Lung microvascular endothelial cell (primary cell): ENCODE measurements at regions not wholly inside any gene's neighbourhood (a gene's known extent, or its start where the extent isn't known, plus 50 kb on each side); places are given as distances from the start of the nearest gene placed in this dataset.
A peak's percentile ranks its signal among the peaks of the same experiment; 100 is the strongest.
"Not testable (repeated sequence)": the region's sequence is repeated elsewhere in the genome, so short reads cannot be mapped to it uniquely, and the experiment has no call there.

Experiments used
- DNase-seq, 2 donors: peaks; one replicate each; pipeline versions ENCODE4 v3.0.0 to v3.0.0-alpha.2; 2010; ENCODE audit warnings: low read depth in 2 of 2

DNA sequence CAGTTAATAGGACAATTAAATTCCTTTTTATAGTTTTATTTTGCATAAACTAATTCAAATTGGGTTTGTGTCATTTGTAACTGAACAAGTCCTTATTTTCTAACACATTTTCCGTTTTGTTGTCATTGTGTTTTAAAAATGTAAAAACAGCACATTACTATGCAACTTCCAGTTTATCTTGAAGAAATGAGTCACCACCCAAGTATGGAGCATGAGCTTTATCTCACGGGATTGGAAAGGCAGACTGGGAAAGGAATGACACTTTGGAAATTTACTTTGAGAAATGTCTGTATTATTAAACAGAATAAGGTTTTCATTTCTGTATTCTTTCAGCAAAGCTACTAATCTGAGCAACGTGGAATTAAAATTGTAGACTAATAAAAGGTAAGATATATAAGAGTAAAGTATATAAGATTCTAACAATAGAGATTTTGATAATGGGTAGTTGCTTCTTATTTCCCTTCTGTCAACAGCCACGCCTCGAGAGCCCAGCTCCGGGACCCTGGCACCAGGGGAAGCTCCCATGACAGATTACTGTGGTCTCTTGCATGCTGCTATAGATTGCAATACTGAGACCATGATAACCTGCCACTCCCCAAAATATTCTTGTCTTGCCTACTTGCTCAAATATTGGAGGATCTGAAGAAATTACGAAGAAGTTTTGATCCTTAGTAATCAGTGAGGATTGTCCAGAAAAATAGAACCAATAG is 433.1 kb downstream of the CHSY3 start:
- DNase-seq = peak in 1 of 2 donors; percentile 43

DNA sequence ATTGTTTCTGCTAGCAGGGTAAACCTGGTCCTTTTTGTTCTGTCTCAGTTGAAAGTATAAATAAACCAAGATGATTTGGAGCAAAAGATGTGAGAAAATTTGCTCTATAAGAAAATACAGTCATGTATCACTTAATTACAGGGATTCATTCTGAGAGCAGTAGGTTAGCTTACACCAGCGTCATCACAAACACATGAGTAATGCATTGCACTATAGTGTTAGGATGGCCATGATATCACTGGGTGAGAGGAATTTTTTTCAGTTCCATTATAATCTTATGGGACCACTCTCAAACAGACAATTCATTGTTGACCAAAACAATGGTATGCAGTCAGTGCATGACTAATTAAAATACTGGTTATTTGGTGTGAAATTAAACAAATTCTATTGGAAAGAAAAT is 430.9 kb downstream of the CHSY3 start:
- peak in 1 of 2 donors; percentile 16 for DNase-seq

DNA sequence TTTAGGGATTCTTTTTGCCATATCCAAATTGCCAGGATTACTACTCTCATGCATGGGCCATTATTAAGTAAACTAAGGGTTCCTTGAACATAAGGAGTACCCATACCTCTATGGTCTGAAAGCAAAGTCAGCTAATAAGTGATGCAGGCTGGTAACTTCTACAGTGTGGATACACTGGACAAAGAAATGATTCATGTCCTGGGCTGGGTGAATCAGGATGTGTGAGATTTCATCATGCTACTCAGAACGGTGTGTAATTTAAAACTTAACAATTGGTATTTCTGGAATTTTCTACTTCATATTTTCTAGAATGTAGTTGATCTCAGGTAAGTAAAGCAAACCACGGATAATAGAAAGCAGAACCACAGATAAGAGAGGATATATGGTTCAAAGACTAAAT is 428.8 kb downstream of the CHSY3 start:
- DNase-seq = peak in 1 of 2 donors; percentile 41

DNA sequence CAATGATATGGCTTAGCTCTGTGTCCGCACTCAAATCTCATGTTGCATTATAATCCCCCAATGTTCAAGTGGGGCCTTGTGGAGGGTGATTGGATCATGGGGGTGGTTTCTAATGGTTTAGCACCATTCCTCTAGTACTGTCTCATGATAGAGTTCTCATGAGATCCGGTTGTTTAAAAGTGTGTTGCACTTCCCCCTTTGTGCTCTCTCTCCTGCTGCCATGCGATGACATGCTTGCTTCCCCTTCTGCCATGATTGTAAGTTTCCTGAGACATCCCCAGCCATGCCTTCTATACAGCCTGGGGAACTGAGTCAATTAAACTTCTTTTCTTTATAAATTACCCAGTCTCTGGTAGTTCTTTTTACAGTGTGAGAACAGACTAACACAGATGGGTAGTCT is 427.1 kb downstream of the CHSY3 start:
- DNase-seq = no peak

DNA sequence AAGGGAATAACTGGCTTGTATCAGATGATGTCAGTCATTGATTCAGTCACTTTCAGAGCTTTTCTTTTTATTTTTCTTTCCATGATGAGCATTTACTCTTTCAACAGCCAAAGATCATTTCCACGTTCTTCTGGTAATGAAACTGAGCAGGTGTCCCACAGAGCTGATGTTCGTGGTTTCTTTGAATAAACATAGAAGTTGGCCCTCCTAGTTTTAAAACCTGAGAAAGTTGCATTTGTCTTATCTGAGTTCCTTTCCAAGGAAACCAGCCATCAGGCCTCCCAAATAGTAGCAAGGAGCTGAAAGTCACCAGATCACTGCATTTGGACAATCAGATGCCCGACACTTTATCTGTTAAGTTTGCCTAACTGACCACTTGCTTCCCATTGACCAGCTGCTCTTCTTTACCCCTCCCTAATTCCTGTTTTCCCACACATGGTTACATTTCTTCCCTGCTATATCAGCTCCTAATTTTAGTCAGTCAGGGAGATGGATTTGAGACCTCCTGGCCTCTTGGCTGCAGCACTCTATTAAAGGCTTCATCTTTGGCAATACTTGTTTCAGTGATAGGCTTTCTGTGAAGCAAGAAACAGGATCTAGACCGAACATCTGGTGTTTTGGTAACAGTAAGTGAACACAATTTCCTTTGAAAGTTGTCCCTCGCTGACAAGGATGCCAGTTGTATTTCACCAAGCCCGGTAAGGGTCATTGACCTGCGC is 420.8 kb downstream of the CHSY3 start:
- no peak for DNase-seq

DNA sequence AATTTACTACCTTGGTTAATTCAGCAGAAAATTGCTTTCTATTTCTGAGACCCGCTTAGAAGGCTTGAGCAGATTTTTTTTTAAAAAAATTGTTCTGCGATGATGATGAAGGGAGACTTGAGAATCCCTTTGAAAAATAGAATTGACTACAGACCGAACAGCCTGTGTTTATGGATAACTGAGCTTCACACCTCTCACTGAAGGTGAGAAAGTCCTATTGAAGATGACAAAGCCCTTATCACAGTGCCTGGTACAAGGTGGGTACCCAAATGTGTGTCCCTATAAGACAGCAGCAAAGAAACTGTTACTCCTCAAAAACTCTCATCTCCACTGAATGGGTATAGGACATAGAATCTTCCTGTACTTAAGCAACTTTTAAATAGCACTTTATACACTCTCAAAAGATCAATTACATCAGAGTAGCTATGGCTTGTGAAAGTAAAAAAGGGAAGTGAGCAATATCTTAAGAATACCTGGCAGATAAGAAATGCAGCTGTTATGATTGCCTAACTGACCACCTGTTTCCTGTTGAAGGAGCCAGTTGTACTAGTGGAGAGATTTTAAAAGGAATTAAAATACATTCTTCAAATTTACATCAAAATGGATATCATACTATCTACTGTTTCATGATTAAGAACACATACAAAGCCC is 419.7 kb downstream of the CHSY3 start:
- DNase-seq = peak in 1 of 2 donors; percentile 53

DNA sequence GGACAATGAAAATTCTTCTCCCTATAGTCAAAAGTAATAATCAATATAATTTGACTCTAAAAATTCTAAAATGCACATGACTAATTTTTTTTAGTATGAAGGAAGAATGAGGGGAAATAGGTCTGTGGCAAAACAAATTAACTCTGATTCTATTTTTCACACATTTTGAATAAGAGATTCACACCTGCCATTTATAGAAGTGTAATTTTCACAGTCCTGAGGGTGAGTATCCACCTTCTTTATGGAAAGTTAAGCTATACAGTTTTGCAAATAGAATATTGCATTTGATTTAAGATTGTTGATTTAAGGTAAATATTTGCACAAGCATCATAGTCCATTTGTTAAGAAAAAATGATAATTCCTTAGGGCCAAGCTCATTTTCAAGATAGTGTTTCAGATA is 417.7 kb downstream of the CHSY3 start:
- DNase-seq = no peak

DNA sequence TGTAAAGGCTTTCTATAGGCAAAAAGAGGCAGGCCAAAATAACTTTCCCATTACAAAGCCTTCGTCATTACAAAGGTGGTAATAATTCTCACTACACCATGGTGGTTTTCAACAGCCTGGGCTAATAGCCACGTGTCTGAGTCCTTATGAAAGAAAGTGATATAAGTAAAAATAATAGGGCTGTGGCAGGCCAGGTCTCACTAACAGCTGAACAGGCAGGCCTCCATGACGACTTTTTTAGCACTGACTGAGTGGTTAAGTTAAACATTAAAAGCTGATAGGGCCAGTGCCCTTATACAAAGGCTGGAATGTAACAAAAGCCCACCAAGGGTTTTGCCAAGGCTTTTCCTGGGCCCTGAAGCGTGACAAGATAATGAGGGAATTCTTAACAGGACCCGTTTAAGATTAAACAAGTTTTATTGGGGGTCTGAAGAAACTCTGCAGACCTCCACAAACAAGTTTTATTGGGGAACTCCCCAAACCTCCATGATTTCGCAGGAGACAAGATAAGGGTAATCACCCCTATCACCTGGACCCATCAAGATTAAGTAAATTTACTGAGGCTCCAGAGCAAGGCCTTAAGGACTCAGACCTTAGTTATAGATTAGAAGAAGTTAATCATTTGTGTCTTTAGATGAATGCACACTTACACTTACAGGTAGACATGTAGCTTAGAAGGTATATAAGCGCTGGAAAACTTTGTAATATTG is 412.9 kb downstream of the CHSY3 start:
- no peak for DNase-seq

DNA sequence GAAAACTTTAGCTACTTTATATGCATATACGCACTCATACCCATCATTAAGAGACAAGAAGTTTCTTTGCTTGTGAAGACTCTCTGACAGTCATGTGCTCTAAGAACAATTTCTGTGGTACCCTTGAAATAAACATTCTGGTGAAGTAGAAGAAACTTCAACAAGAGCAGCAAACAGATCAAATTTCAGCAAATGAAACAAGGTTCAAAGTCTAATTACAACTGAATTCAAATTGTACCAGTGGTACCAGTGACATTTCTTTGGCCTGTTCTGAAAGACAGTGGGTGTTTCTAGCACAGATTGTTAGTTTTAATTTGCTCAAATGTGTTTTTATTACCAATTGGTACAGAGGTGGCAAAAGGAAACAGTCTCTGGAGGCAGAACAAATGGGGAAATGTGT is 391.0 kb downstream of the CHSY3 start:
- no peak for DNase-seq

DNA sequence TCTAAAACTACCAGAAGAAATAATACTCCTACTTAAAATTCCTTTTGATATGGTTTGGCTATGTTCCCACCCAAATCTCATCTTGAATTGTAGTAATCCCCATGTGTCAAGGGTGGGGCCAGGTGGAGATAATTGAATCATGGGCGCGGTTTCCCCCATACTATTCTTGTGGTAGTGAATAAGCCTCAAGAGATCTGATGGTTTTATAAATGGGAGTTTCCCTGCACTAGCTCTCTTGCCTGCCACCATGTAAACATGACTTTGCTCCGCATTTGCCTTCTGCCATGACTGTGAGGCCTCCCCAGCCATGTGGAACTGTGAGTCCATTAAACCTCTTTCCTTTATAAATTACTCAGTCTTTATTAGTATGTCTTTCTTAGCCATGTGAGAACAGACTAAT is 390.5 kb downstream of the CHSY3 start:
- not testable (repeated sequence) for DNase-seq

DNA sequence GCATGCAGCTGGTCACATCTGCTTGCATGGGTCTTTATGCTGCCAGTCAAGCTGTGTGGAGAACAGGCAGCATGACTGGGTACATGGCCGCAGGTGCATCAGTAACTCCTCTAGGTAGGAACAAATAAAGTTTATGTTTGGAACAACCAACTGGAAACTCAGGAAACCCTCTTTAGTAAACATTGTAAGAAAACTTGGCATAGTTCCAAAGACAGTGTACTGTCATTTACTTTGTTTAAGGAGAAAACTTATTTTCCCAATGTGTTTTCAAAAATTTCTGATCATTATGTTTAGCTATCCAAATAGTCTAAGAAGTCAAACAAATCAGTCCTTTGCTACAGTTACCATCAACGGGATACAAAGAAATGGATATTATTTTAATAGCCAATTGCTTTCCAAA is 386.0 kb downstream of the CHSY3 start:
- DNase-seq = no peak

DNA sequence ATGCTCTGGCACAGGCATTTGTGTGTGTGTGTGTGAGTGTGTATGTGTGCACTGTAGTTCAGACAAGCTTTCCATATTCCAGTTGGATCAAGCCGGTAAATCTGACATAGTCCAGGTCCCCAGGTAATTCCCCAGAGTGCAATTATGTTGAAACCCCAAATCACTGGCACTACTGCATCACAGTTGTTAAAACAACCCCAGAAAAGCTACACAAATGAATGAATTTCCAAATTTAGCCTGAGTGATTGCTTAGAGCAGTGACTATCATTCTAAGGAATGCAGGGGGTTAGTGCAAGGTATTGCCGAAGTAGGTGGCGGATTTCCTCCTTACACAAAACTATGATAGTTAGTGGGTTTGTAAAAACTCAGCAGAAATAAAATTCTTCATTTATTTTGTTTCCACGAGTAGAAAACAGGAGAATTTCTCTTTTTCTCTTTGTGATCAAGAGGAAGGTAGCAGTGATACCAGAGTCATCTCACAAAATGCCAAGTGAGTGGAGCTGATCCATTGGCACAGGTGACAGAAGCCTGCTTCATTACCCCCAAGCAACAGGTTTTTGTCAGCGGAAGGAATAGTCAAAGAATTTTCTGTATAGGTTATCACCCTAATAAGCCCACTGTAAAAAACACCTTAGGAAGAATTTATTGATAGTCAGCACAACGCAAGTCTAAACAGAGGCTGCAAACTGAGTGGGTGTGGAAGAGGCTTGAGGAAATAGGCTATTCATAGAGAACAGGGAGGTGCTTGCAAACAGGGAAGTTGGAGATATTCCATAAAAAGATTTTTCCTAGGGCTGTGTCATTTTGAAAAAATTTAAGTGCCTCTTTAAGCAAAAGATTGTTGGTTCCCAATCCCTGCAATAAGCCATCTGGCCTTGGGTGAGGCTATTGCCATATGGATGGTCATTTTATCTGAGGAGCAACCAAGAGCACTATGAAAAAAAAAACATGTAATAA is 385.1 kb downstream of the CHSY3 start:
- no peak for DNase-seq

DNA sequence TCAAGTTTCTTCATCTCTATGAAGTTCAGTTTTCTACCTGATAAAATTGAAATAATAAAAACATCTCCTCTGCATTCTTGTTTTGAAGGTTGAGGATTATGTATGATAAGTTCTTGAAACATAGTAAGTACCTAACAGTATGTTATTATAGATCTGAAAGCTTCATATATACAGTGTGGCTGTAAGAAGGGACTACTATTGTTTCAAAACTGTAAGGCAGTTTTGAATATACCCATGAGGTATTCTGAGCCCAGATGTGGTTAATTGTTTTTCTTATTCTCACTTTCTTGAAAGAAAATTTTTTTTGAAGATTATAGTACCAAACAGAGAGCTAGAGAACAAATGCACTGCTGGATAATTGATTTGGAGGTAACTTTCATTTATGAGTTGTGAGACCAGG is 383.2 kb downstream of the CHSY3 start:
- DNase-seq = no peak

DNA sequence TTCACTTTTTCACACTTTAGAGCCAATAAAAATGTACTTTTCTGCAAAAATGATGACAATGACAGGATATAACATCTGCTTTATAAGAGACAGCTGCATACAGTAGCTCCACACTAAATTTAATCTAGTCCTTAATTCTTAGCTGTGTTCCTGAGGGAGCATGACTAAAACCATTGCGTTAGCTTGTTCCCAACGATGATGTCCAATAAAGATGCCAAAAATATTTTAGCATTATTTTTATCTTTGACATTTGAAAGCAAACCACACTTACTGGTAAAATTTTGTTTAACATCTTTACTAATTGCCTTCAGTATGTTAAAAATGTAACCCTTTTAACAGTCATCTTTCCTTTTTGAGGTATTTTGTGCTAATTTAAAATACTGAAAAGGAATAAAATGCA is 382.7 kb downstream of the CHSY3 start:
- no peak for DNase-seq

DNA sequence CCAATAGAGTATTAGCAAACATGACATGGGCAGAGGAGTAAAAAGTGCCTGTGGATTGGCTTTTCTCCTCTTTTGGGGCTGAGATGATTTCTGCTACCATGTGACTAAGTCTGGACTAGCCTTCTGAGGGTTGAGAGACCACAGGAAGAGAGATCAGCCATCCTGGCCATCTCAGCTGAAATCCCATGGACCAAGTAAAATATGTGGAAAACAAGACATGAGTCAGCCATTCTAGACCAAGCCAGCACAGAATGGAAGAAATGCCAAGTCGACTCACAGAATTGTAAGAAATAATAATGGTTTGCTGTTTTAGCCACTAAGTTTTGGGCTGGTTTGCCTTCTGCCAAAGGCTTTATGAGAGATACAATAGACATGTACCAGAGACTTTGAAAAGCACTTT is 377.8 kb downstream of the CHSY3 start:
- no peak for DNase-seq

DNA sequence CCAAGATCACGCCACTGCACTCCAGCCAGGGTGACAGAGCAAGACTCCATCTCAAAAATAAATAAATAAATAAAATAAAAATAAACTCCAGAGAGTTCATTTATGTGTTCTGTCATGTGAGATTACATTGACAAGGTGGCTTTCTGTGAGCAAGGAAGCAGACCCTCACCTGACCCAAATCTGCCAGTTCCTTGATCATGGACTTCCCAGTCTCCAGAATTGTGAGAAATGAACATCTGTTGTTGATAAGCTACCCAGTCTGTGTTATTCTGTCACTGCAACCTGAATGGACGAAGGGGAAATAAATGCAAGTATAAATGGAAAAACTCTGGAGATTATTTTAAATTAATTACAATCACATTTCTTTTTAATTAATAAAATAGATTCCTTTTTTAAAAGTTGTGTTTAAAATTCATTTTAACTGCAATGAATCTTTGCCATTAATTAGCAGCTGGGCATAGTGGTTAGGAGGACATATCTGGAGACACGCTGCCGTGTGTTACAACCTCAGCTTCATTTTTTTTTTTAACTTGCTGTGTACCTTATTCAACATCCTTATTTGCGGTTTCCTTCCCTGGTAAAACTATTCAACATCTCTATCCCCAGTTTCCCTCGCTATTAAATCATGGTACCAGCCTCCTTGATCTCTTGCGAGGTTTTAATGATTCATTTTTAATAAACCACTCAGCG is 376.4 kb downstream of the CHSY3 start:
- DNase-seq = no peak

DNA sequence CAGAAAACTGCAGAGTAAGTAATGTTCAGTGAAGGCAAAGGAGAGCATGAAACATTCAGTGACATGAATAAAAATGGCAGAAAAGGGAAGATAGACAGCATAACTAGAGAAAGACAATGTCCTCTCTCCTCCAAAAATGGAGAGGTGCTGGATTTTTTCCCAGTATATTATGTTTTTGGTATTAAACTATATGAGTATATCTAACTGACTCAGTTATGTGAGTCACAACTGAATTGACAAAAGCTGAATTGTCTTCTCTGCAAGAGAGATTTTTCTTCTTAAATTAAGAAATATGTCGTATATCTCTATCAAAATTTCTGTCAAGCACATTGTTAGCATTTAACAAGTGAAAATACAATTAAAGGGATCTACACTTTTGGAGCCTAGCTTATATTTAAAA is 375.1 kb downstream of the CHSY3 start:
- no peak for DNase-seq

DNA sequence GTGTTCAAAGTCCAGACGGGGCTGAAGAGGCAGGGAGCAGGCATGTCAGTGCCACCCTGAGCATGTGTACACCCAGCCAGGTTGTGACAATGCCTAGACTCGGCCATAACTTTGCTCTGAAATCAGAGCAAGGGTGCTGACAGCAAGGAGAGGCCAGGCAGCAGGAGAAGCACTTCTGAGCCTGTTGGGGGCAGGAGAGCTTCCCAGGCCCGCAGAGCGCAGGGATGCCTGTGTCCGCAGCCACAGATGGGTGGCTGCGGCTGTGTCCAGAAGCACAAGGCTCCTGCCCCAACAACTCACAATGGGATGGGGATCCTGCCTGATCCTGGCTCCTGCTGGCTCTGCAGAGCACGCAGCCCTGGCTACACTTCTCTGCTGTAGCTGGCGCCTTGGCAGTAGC is 373.9 kb downstream of the CHSY3 start:
- no peak for DNase-seq

DNA sequence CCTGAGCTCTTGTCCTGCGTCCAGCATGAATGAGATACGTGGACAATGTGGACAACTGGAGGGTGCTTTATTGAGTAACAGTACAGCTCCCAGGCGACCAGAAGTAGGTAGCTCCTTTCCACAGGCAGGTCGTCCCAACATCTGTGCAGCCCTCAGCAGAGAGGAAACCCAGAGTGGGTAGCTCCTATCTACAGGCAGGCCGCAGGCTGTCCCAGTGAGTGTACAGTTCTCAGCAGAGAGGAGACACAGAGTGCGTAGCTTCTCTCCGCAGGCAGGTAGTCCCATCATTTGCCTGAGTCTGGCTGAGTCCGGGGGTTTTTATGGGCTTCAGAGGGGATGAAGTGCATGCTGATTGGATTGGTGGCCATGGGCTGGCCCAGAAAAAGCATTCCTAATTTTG is 373.3 kb downstream of the CHSY3 start:
- no peak for DNase-seq

DNA sequence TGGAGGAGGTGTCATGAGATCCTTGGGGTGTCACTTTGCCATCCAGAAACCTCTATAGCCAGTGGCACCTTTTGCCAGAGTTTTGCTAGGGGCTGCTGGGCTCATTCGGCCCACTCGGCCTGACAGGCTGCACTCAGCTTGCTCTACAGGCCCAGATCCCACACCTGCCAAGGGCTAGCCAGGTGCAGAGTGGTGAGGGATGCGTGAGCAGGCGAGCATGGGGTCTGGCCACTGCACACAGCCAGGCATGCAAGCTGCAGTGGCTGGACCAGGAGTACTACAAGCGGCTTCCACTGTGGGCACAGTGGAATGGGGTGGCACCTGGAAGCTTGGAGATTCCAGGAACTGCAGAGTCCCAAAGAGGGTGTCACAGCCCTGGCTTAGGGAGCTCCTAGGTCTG is 372.7 kb downstream of the CHSY3 start:
- no peak for DNase-seq
